ENCODE measurements at regions not wholly inside any gene's neighbourhood (a gene's known extent, or its start where the extent isn't known, plus 50 kb on each side); places are given as distances from the start of the nearest gene placed in this dataset.

DNA sequence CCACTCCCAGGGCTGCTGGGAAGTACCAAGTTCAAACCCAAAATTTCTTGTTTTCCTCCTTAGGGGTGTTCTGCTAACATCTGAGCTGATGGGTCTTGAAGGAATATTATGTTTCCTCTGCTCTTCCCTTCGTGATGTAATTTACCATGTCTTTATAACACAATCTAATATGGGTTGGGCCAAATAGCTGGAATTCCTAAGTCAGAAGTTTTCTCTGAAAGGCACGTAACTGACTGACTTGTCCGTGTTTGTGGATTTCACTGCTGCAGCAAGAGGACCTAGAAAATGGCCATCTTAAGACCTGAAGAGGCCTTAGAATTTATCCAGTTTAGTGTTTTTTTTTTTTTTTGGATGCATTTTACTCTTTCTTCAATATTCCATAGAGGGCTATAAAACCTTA is 256.7 kb downstream of the DCDC2C start:
- DNase-seq (ENCODE audit: low read depth, low spot score) = no peak

DNA sequence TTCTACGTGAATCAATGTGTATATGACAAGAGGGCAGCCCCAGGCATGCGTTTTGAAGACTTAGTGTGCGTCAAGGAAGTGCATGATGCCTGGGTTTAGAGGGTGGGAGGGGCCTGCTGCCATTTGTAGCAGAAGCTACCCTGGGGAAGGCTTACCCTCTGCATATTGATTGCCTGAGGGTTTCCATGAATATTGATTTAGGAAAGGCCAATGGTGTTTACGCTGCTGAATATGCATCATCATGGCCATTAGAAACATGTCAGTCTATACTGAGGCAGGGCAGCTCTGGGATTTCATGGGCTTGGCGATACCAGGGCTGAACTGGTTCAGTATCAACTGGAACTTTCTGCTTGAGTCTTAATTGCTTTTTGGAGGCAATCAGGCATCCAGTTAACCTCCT is 259.3 kb downstream of the DCDC2C start:
- DNase-seq (ENCODE audit: low read depth, low spot score) = no peak

DNA sequence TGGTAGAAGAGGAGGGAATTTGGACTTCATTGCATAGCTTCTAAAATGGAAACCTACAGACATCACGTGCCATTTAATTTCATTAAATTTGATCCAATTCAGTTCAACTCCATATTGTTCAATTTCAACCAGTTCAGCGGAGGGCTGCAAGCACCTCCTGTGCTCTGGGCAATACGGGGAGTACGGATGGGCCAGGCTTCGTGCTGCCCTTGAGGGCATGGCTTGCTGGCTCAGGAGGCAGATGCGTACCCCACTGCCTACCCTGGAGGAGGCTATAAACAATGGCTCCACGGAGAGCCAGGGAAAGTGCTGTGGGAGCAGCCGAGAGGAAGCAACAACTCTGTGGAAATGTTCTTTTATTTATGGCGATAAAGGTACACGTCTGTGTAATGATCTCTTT is 261.8 kb downstream of the DCDC2C start:
- DNase-seq (ENCODE audit: low read depth, low spot score) = no peak

DNA sequence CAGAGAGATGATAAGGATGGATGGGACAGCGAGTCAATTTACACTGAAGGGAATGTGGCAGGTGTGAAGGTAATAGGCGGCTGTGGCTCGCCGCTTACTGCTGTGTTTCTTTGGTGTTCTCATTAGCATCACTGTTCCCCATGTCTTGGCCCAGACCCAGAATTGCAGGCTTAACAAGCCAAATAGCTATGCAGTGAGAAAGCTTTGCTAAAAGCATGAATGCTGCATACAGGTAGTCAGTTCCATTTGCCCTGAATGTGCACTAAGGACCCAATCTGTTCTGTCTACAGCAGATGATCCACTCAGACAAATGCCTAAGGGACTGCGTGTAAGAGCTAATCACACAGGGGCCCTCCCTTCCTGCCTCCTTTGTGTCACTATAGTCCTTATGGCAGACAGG is 262.6 kb downstream of the DCDC2C start:
- DNase-seq (ENCODE audit: low read depth, low spot score) = no peak

DNA sequence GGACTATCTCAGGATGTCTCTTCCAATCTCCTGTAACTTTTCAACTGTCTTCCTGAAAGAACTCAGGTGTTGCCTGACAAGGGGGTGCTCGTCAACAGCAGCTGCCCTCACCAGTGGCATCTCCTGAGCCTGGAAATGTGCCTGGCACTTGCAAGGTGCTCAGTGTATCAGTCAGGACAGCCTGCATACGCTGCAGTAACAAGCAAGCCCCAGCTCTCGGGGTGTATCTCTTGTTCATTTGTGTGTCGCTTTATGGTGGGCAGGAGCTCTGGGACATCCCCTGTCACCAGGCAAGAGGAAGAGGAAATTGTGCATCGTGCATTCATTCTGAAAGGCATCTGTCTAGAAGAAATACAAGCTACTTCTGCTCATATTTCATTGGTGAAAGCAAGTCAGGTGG is 263.1 kb downstream of the DCDC2C start:
- no peak for DNase-seq (ENCODE audit: low read depth, low spot score)

DNA sequence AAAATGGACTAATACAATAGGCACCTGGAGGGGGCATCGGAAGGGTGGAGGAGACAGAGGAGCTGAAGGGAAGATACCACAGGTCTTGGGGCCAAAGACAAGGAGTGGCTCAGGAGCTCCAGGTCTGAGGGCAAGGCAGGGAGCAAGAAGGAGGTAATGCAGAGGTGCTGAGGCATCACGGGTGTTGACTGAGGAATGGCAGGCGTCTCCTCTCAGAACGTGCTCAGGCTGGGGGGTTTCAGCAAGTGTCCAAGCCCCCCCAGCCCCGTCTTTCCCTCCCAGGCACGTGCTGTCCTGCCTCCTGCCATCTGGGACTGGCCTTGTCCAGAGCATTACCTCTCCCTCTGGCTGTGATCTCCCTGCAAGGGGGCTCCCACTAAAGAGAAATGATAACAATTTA is 265.4 kb downstream of the DCDC2C start:
- no peak for DNase-seq (ENCODE audit: low read depth, low spot score)

DNA sequence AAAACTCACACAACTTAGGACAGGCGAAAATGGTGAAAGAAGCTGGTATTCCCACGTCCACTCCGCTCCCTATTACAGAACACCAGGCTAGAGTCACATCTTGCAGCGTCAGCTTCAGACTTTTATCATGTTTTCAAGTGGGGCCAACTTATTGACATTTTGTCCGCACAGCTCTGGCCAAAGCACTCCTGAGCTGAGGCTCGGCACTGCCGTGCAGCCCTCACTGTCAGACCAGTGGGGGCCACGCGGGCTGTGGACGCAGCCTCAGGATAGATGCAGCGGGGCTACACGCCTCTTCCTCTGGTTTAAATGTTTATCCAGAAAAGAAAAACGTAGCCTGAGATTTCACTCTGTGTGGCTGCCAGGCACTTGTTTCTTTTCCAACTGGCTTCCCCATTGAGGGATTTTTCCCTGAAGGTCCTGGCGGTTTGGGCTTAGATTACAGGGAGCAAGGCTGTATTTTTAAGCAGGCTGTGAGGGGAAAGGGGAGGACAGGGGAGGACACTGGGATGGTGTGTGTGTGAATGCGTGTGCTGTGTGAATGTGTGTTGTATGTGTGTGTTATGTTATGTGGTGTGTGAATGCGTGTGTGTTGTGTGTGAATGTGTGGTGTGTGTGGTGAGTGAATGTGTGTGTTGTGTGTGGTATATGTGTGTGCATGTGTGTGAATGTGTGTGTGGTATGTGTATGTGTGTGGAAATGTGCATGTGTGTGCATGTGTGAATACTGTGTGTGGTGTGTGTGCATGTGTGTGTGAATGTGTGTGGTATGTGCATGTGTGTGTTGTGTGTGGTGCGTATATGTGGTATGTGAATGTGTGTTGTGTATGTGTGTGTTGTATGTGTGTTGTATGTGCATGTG is 267.6 kb downstream of the DCDC2C start:
- no peak for DNase-seq (ENCODE audit: low read depth, low spot score)

DNA sequence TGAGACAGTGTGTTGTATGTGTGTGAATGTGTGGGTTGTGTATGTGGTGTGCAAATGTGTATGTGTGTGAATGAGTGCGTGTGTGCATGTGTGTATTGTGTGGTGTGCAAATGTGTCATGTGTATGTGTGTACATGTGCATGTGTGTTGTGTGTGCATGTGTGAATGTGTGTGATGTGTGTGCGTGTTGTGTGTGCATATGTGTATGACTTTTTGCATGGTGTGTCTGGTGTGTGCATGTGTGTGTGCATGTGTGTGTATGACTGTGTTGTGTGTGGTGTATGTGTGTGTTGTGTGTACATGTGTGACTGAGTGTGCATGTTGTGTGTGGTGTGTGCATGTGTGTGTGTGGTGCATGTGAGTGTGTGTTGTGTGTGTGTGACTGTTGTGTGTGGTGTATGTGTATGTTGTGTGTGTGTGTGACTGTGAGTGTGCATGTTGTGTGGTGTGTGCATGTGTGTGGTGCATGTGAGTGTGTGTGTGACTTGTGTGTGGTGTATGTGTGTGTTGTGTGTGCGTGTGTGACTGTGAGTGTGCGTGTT is 268.3 kb downstream of the DCDC2C start:
- no peak for DNase-seq (ENCODE audit: low read depth, low spot score)

DNA sequence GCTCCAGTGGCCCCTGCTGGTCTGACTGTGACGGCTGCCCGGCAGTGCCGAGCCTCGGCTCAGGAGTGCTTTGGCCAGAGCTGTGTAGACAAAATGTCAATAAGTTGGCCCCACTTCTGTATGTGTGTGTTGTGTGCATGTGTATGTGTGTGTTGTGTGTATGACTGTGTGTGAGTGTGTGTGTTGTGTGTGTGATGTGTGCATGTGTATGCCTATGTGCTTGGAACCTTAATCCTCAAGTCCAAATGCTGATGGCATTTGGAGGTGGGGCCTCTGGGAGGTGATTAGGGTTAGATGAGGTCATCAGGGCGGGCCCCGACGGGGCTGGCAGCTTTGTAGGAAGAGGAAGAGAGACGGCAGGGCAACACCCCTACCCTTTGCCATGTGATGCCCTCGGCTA is 269.0 kb downstream of the DCDC2C start:
- DNase-seq (ENCODE audit: low read depth, low spot score) = no peak

DNA sequence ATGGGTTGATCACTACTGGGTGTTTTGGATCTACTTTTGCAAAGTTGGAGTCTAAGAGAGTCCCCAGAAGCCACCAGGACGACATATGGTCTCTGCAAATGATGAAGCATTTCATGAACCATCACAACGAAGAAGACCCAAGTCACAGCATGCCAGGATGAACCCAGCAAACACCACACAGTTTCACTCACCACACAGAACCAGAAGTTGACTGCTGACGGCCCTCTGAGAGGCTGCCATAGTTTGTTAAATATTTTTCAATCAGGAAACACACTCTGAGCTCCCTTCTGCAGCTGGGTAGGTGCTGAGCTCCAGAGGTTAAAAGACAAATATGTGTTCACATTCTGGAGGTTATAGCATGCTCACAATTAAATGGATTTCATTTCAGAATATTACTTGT is 271.4 kb downstream of the DCDC2C start:
- DNase-seq (ENCODE audit: low read depth, low spot score) = no peak

DNA sequence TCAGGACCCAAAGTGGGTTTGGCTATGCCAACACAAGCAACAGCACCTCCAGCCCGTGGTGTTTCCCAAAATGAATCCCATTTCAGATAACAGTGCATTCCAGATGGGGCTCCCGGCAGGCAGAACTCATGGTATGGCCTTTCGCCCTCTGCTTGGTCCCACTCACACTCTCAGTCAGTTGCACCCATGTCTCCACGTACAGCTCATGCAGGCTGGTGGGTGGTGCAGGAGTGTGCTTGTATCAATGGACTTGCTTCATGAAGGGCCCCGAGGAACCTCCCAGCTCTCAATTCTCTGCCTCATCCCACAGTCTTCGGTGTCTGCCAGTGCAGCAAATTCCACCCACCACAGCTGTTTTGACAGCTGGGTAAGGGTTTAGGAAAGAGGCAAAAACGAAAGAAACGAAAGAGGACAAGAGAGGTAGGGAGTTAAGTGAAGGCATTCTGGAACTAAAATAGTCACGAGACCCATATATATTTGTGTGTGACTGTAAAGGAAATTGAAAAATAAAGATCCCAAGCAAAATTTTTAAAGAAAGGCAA is 278.1 kb downstream of the DCDC2C start:
- no peak for DNase-seq (ENCODE audit: low read depth, low spot score)

DNA sequence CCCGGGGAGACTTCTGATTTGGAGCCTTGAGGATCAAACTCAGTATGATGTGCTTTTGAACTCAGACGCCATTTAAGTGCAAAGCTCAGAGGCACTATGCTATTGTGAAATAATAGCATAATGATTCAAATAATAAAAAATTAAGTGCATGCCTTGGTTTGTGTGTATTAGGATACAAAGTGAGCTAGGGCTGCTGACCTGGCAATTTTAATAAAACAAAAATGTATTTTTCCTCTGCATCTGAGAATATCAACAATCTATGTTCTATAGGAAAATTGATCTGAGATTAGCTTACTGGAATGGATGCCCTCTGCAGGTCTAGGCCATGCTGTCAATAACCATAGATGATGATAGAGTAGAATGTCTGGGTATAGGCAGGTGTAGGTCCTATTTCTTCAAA is 278.8 kb downstream of the DCDC2C start:
- DNase-seq (ENCODE audit: low read depth, low spot score) = no peak

DNA sequence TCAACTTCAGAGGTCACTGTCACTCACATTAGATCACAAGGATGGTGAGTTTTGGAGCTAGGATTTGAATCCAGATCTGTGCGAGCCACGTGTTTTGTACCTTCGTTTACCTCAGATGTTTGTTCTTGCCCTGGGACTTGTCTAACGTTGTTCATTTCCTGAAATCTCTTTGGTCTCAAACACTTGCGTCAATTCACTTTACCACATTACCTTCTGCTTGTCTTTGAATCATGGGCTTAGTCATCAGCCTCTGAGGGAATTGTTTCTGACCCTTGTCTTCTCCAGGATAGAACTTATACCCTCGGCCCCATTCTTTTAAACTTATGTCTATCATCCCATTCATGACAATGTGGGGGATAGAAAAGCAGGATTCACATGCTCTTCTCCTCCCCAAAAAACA is 282.7 kb downstream of the DCDC2C start:
- DNase-seq (ENCODE audit: low read depth, low spot score) = no peak

DNA sequence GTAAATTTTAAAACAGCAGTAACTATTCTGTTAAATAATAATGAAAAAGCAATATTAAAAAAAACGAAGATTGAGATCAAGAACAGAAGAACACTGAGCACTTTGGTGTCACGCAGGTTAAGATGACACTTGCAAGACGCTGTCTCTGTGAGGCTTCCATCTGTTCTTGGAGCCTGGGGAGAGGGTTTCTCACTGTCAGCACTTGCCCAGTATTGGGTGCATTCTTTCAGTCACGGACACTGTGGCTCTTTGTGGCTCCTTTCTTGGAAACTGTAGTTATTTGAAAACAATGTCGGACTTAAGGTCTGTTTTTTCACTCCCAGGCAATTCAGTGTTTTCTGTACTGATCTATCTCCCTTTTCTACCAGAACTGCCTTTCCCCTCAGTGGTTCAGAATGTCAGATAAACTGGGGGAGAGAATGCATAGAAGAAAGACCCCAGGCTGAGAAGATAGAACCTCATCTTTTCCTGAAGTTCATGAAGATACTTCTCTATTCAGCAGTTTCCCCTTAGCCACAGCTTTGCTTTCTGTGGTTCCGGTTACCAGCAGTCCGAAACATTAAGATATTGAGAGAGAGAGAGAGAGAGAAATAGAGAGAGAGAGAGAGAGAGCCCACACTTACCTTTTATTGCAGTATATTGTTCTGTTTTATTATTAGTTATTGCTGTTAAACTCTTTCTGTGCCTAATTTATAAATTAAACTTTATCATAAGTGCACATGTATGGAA is 283.3 kb downstream of the DCDC2C start:
- no peak for DNase-seq (ENCODE audit: low read depth, low spot score)

DNA sequence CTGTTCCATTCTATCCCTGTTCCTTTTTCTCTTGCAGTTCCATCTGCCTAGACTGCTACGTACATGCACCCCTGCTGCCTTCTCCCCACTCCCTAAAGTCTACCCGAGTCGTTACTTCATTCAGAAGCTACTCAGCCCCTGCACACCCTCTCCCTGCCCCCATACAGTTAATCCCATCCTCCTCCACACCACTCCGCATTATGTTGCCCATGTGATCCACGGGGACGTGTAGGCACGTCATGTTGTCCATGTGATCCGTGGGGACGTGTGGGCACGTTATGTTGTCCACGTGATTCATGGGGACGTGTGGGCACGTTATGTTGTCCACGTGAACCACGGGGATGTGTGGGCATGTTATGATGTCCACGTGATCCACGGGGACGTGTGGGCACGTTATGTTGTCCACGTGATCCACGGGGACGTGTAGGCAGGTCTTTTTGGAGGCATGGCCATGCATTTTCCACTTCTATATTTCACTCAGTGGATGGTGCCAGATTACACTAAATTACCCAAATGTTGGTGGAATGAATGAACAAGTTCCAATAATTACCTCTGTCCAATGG is 299.5 kb downstream of the DCDC2C start:
- no peak for DNase-seq (ENCODE audit: low read depth, low spot score)

DNA sequence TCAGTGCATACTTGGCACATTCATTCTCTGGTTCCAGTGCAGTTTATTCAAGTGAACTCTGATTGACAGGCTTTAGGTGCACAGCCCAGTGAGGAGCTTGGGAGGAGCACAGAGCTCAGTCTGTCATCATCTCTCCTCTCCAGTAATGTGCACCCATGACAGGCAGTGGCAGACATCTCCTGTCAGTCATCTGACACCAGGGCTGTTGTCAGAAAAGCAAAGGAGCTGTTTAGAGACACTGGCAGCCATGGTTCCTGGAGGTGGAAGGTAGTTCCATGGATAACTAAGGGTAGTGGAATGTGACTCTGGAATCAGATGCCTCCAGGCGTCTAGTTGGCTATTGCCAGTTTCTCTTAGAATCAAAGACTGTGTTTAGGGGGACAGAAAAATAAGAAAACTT is 308.8 kb downstream of the DCDC2C start:
- no peak for DNase-seq (ENCODE audit: low read depth, low spot score)

DNA sequence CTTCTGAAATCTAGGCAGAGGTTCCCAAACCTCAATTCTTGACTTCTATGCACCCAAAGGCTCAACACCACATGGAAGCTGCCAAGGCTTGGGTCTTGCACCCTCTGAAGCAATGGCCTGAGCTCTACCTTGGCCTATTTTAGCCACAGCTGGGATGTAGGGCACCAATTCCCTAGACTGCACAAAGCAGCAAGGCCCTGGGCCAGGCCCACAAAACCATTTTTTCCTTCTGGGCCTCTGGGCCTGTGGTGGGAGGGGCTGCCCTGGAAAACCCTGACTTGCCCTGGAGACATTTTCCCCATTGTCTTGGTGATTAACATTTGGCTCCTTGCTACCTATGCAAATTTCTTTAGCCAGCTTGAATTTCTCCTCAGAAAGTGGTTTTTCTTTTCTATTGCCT is 315.2 kb downstream of the DCDC2C start:
- DNase-seq (ENCODE audit: low read depth, low spot score) = no peak

DNA sequence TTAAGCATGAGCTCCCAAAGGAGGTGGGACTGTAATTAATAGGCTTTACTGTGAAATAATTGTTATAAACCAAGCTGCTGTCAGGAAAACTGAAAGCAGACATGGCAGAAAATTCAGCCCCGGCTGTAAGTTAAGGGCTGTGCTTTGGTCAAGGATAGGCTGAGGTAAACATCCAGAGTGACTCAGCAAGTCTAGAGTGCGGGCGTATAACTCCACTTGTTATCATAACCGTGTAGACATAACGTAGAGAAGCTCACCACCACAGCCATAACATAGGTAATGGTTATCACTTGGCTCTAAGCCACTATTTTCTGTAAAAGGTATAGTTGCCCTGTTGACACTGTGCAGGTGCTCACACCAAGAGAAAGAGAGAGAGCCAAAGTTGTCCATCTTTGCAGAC is 316.8 kb downstream of the DCDC2C start:
- DNase-seq (ENCODE audit: low read depth, low spot score) = no peak

DNA sequence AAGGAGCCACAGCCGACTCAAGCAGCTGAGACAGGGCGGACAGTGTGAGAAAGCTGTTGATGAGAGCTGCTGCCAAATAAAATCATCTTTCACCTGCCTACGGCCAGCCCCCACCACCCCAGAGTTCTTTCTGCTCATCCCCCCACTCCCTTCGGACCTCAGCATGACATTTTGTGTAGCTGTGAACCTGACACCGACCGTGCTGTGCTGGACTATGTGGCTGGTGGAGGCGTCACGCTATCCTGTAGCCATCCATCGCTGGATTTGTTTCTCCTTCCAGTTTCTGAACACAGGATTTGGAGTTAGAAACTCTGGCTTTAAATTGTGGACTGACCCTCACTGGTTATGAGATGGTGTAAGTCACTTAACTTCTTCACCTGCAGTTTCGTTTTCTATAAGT is 317.3 kb downstream of the DCDC2C start:
- no peak for DNase-seq (ENCODE audit: low read depth, low spot score)

DNA sequence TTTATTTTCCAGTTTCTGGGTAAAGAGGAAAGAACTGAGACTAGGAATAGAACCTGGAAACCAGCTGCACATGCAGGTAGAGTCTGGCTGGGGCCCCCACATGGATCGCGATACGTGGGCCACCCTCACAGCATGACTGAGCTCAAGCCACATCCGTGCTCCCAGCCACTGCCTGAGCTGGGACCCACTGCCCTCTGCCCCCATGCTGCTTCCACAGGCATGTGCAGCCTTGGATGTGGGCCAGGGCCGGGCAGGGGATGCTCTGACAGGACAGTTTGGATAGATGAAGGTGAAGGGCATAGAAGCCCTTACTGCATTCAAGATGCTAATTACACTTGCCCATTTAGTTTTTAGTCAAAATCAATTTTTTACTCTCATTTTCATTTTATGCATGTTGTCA is 321.2 kb downstream of the DCDC2C start:
- no peak for DNase-seq (ENCODE audit: low read depth, low spot score)

DNA sequence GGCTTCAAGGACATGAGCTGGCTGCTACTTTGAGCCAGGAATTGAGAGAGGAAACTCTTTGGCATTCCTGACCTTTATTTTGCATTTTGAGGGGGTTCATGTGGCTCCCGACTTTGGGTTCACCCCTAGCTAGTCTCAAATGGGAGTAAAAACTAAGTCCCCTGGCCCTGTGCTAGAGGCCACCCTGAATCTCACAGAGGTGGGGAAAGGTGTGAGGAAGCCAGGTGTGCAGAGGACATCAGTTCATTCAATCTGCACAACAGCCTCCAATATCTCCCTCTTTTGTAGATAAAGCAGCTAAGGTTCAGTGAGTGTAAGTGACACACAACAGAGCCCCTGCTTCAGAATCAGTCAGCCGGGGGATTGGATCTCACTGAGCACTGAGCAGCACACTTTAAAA is 325.7 kb downstream of the DCDC2C start:
- DNase-seq (ENCODE audit: low read depth, low spot score) = no peak

DNA sequence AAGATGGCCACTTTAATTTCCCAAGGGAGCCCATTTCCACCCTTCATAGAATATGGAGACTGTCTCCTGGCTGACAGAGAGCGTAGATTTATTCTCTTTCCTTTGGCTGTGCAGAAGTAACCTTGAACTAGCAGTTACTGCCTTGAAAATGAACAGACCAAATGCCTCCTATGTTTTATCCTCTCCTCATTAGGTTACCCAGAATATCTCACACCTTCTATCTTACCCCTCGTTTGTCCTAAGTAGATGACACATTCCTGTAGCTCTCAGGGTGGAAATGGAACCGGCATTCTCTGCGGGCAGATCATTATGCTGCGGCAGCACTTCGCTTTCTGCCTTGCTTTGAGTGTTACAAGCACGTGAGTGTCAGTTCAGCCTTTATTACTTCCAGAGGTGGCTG is 336.5 kb downstream of the DCDC2C start:
- no peak for DNase-seq (ENCODE audit: low read depth, low spot score)

Data from smooth muscle cell of the brain vasculature (primary cell).